ENCODE measurements at regions not wholly inside any gene's neighbourhood (a gene's known extent, or its start where the extent isn't known, plus 50 kb on each side); places are given as distances from the start of the nearest gene placed in this dataset.

- no peak overlapping the region for H3K4me3 ChIP-seq (ENCODE audit: low read depth, low read length)
Observed at GRCh38 chr18:2274613-2275012, 296.7 kb downstream of the METTL4 start.

- no peak overlapping the region for H3K4me3 ChIP-seq (ENCODE audit: low read depth, low read length)
Observed at GRCh38 chr18:2281086-2281485, 290.2 kb downstream of the METTL4 start.

- no peak overlapping the region for H3K4me3 ChIP-seq (ENCODE audit: low read depth, low read length)
Observed at GRCh38 chr18:2281523-2282199, 289.6 kb downstream of the METTL4 start.

- H3K4me3 ChIP-seq (ENCODE audit: low read depth, low read length), result no peak overlapping the region
Observed at GRCh38 chr18:2293109-2293839, 278.0 kb downstream of the METTL4 start.

GRCh38 chr18:2301316-2301715 is 270.0 kb downstream of the METTL4 start:
- no peak overlapping the region for H3K4me3 ChIP-seq (ENCODE audit: low read depth, low read length)

- H3K4me3 ChIP-seq (ENCODE audit: low read depth, low read length), result no peak overlapping the region
Observed at GRCh38 chr18:2302012-2302411, 269.3 kb downstream of the METTL4 start.

- no peak overlapping the region for H3K4me3 ChIP-seq (ENCODE audit: low read depth, low read length)
Observed at GRCh38 chr18:2302628-2303516, 268.4 kb downstream of the METTL4 start.

GRCh38 chr18:2303517-2304238 is 267.6 kb downstream of the METTL4 start:
- H3K4me3 ChIP-seq (ENCODE audit: low read depth, low read length), result no peak overlapping the region

- no peak overlapping the region for H3K4me3 ChIP-seq (ENCODE audit: low read depth, low read length)
Observed at GRCh38 chr18:2304378-2305175, 266.7 kb downstream of the METTL4 start.

GRCh38 chr18:2306606-2307005 is 264.7 kb downstream of the METTL4 start:
- H3K4me3 ChIP-seq (ENCODE audit: low read depth, low read length), result no peak overlapping the region

GRCh38 chr18:2310886-2311285 is 260.4 kb downstream of the METTL4 start:
- H3K4me3 ChIP-seq (ENCODE audit: low read depth, low read length), result no peak overlapping the region

GRCh38 chr18:2312440-2312839 is 258.9 kb downstream of the METTL4 start:
- H3K4me3 ChIP-seq (ENCODE audit: low read depth, low read length), result no peak overlapping the region

GRCh38 chr18:2313332-2313731 is 258.0 kb downstream of the METTL4 start:
- no peak overlapping the region for H3K4me3 ChIP-seq (ENCODE audit: low read depth, low read length)

- H3K4me3 ChIP-seq (ENCODE audit: low read depth, low read length), result no peak overlapping the region
Observed at GRCh38 chr18:2316082-2316750, 255.1 kb downstream of the METTL4 start.

- no peak overlapping the region for H3K4me3 ChIP-seq (ENCODE audit: low read depth, low read length)
Observed at GRCh38 chr18:2316751-2317696, 254.3 kb downstream of the METTL4 start.

GRCh38 chr18:2324459-2324858 is 246.8 kb downstream of the METTL4 start:
- no peak overlapping the region for H3K4me3 ChIP-seq (ENCODE audit: low read depth, low read length)

- H3K4me3 ChIP-seq (ENCODE audit: low read depth, low read length), result no peak overlapping the region
Observed at GRCh38 chr18:2325308-2325849, 245.9 kb downstream of the METTL4 start.

GRCh38 chr18:2325933-2326332 is 245.4 kb downstream of the METTL4 start:
- H3K4me3 ChIP-seq (ENCODE audit: low read depth, low read length), result no peak overlapping the region

Measured in iPS-11a (cell line).